H1 (cell line): ENCODE measurements at regions not wholly inside any gene's neighbourhood (a gene's known extent, or its start where the extent isn't known, plus 50 kb on each side); places are given as distances from the start of the nearest gene placed in this dataset.

Source experiments
- JUND ChIP-seq: IDR thresholded peaks from 2 replicates; pipeline ENCODE4 v1.6.1; 2011; ENCODE audit warnings: mild to moderate bottlenecking, improper control_type of control experiment, low read length
- SP1 ChIP-seq: IDR thresholded peaks from 2 replicates; pipeline ENCODE4 v1.6.1; 2011; ENCODE audit warnings: low read depth, low read length
- SRF ChIP-seq: IDR thresholded peaks from 2 replicates; pipeline ENCODE4 v1.6.1; 2011; ENCODE audit warnings: mild to moderate bottlenecking, low read depth, low read length, moderate library complexity
- TAF7 ChIP-seq: optimal IDR thresholded peaks from 2 replicates; pipeline ENCODE3; 2011; ENCODE audit warnings: low read depth, mild to moderate bottlenecking, inconsistent platforms, low read length, moderate library complexity, borderline replicate concordance
- TEAD4 ChIP-seq: IDR thresholded peaks from 2 replicates; pipeline ENCODE4 v1.6.1; 2012; ENCODE audit warnings: low read depth, low read length, inconsistent platforms, mixed read lengths

DNA sequence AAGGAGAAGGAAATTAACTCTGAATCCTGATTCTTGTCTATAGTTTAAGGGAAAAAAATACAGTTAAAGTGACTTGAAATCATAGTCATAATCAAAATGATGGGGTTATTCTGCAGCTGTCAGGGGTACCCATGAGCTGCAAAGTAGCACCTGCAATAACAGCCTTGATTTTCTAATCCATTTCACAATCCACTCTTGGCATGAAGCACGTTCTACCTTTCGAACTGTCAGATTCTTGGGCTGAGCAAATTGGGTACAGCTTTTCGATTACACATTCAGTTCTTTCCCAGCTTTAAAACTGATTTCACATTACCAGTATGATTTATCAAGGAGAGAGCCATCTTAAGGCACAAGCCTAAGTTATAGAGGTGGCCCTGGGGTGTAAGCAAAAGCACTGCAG, 118.5 kb upstream of the DTNBP1 start (continued):
- TF ChIP-seq SP1 (no peak), TEAD4 (no peak), JUND (no peak), TAF7 (no peak), SRF (no peak)
